NCI-H1694 (cell line): ENCODE measurements at regions not wholly inside any gene's neighbourhood (a gene's known extent, or its start where the extent isn't known, plus 50 kb on each side); places are given as distances from the start of the nearest gene placed in this dataset.
"Not testable (repeated sequence)": the region's sequence is repeated elsewhere in the genome, so short reads cannot be mapped to it uniquely, and the experiment has no call there.

Source experiments
- DNase-seq: peaks from one replicate; lab custom pipeline; 2025; lab: John Stamatoyannopoulos, UW

- DNase-seq = no peak
Observed at GRCh38 chr16:50449800-50450199, 81.0 kb upstream of the BRD7 start.

- DNase-seq = no peak
Observed at GRCh38 chr16:50448981-50449380, 80.2 kb upstream of the BRD7 start.

GRCh38 chr16:50448522-50448921 lies 79.7 kb upstream of the BRD7 start:
- DNase-seq = no peak

- not testable (repeated sequence) for DNase-seq
Observed at GRCh38 chr16:50447386-50447785, 78.6 kb upstream of the BRD7 start.

GRCh38 chr16:50446861-50447260 lies 78.1 kb upstream of the BRD7 start:
- no peak for DNase-seq

- DNase-seq = no peak
Observed at GRCh38 chr16:50445621-50446555, 77.1 kb upstream of the BRD7 start.

GRCh38 chr16:50444526-50444925 lies 75.7 kb upstream of the BRD7 start:
- DNase-seq = no peak

GRCh38 chr16:50442221-50442620 lies 73.4 kb upstream of the BRD7 start:
- DNase-seq = no peak

GRCh38 chr16:50441486-50442157 lies 72.8 kb upstream of the BRD7 start:
- no peak for DNase-seq

GRCh38 chr16:50440991-50441390 lies 72.2 kb upstream of the BRD7 start:
- DNase-seq = no peak

GRCh38 chr16:50440531-50440930 lies 71.7 kb upstream of the BRD7 start:
- no peak for DNase-seq

- DNase-seq = no peak
Observed at GRCh38 chr16:50437769-50438437, 69.1 kb upstream of the BRD7 start.

GRCh38 chr16:50436271-50436670 lies 67.5 kb upstream of the BRD7 start:
- DNase-seq = no peak

- no peak for DNase-seq
Observed at GRCh38 chr16:50434872-50435478, 66.2 kb upstream of the BRD7 start.

GRCh38 chr16:50430076-50430475 lies 61.3 kb upstream of the BRD7 start:
- no peak for DNase-seq

- no peak for DNase-seq
Observed at GRCh38 chr16:50428742-50429141, 60.0 kb upstream of the BRD7 start.

- DNase-seq = no peak
Observed at GRCh38 chr16:50428116-50428515, 59.3 kb upstream of the BRD7 start.

- no peak for DNase-seq
Observed at GRCh38 chr16:50427107-50427506, 58.3 kb upstream of the BRD7 start.

GRCh38 chr16:50425648-50426047 lies 56.9 kb upstream of the BRD7 start:
- no peak for DNase-seq

- no peak for DNase-seq
Observed at GRCh38 chr16:50425044-50425443, 56.3 kb upstream of the BRD7 start.

GRCh38 chr16:50422926-50423325 lies 54.1 kb upstream of the BRD7 start:
- DNase-seq = no peak

GRCh38 chr16:50419116-50419515 lies 50.3 kb upstream of the BRD7 start:
- no peak for DNase-seq
